GM19372 (cell line): ENCODE measurements at regions not wholly inside any gene's neighbourhood (a gene's known extent, or its start where the extent isn't known, plus 50 kb on each side); places are given as distances from the start of the nearest gene placed in this dataset.
A peak's percentile ranks its signal among the peaks of the same experiment; 100 is the strongest.

Experiments
- ATAC-seq: cut with Tn5 transposase; IDR thresholded peaks from one replicate; pipeline ENCODE4 v1.9.1; 2021; ENCODE audit warnings: mild to moderate bottlenecking, low read depth, moderate library complexity; ENCODE audit not compliant: unreplicated experiment

- no peak for ATAC-seq
Measured at GRCh38 chr15:85305050-85305449, 75.4 kb upstream of the AKAP13 start.

GRCh38 chr15:85306946-85307686, 73.3 kb upstream of the AKAP13 start:
- ATAC-seq = no peak

GRCh38 chr15:85307687-85308045, 72.7 kb upstream of the AKAP13 start:
- ATAC-seq = no peak

- ATAC-seq = no peak
Measured at GRCh38 chr15:85311647-85312046, 68.8 kb upstream of the AKAP13 start.

GRCh38 chr15:85312486-85312885, 67.9 kb upstream of the AKAP13 start:
- peak; percentile 88 for ATAC-seq

- peak; percentile 29 for ATAC-seq
Measured at GRCh38 chr15:85312929-85313331, 67.5 kb upstream of the AKAP13 start.

- no peak for ATAC-seq
Measured at GRCh38 chr15:85313339-85313738, 67.1 kb upstream of the AKAP13 start.

- no peak for ATAC-seq
Measured at GRCh38 chr15:85314146-85314545, 66.3 kb upstream of the AKAP13 start.

GRCh38 chr15:85314633-85315032, 65.8 kb upstream of the AKAP13 start:
- no peak for ATAC-seq

- ATAC-seq = no peak
Measured at GRCh38 chr15:85316244-85316934, 64.0 kb upstream of the AKAP13 start.

GRCh38 chr15:85318048-85318731, 62.2 kb upstream of the AKAP13 start:
- ATAC-seq = peak; percentile 86

- ATAC-seq = no peak
Measured at GRCh38 chr15:85318732-85319076, 61.7 kb upstream of the AKAP13 start.

- ATAC-seq = no peak
Measured at GRCh38 chr15:85324202-85324601, 56.2 kb upstream of the AKAP13 start.

GRCh38 chr15:85325834-85326233, 54.6 kb upstream of the AKAP13 start:
- no peak for ATAC-seq

GRCh38 chr15:85326291-85326690, 54.1 kb upstream of the AKAP13 start:
- ATAC-seq = no peak

- ATAC-seq = no peak
Measured at GRCh38 chr15:85327820-85328219, 52.6 kb upstream of the AKAP13 start.

GRCh38 chr15:85329561-85330422, 50.6 kb upstream of the AKAP13 start:
- ATAC-seq = peak; percentile 65
